A549 (cell line): ENCODE measurements at regions not wholly inside any gene's neighbourhood (a gene's known extent, or its start where the extent isn't known, plus 50 kb on each side); places are given as distances from the start of the nearest gene placed in this dataset.

Experiments used
- ATAC-seq, 2 experiments: fragments of 200-7000 bp in 1 of 2; fragments of >200 bp in 1 of 2; cut with Nextera tagmentation in 1 of 2; cut with Tn5 transposase in 1 of 2; 3 replicates each; pipeline versions ENCODE4 v1.8.0 to v1.9.1; 2018 to 2020; ENCODE audit warnings: mild to moderate bottlenecking in 1 of 2, moderate library complexity in 1 of 2
- CTCF ChIA-PET: fragments of 300-600 bp; sonication (Branson Sonifier 250); formaldehyde crosslinking; extraction: SDS; loops from one replicate; lab custom pipeline; 2021; ENCODE audit warnings: antibody characterized with exemption, inconsistent platforms; lab: Yijun Ruan, JAX
- POLR2A ChIA-PET: fragments of 350-600 bp; formaldehyde crosslinking; extraction: SDS; loops from one replicate; lab custom pipeline; 2021; ENCODE audit warnings: antibody characterized with exemption, inconsistent platforms; lab: Yijun Ruan, JAX
- DNase-seq, 2 experiments: peaks; one replicate each; pipeline versions ENCODE4 v3.0.0 to v3.0.0-alpha.2; 2011 to 2016; ENCODE audit warnings: low read depth in 1 of 2, low spot score in 1 of 2
- FAIRE-seq: peaks from 2 replicates; lab custom pipeline; 2011; peaks lifted over from hg19 to GRCh38; lab: Jason Lieb, UNC
- H3K27ac ChIP-seq, 2 experiments: fragments of >200 bp; sonication (Bioruptor Twin); formaldehyde crosslinking; 3 replicates each; pipeline ENCODE4 v1.5.1; 2016 to 2017
- H3K4me1 ChIP-seq: fragments of >200 bp; sonication (Bioruptor Twin); formaldehyde crosslinking; 3 replicates; pipeline ENCODE4 v1.6.1; 2016
- H3K4me2 ChIP-seq: fragments of >200 bp; sonication (Bioruptor Twin); formaldehyde crosslinking; 3 replicates; pipeline ENCODE4 v1.6.1; 2016
- H3K4me3 ChIP-seq: fragments of >200 bp; sonication (Bioruptor Twin); formaldehyde crosslinking; 3 replicates; pipeline ENCODE4 v1.5.1; 2016
- H3K9me3 ChIP-seq: fragments of >200 bp; sonication (Bioruptor Twin); formaldehyde crosslinking; 3 replicates; pipeline ENCODE4 v1.6.1; 2016
- CBX2 ChIP-seq: fragments of 200-600 bp; sonication (generic); IDR thresholded peaks from 2 replicates; pipeline ENCODE4 v1.6.1; 2016; ENCODE audit warnings: low read depth, mild to moderate bottlenecking, borderline replicate concordance
- CHD2 ChIP-seq: fragments of 150-350 bp; IDR thresholded peaks from 2 replicates; pipeline ENCODE4 v1.6.1; 2014; ENCODE audit warnings: low read length; ENCODE audit not compliant: partially characterized antibody
- FOSB ChIP-seq: fragments of 250-450 bp; sonication (Bioruptor Pico); IDR thresholded peaks from 2 replicates; pipeline ENCODE4 v1.5.0; 2020; ENCODE audit warnings: mild to moderate bottlenecking, moderate library complexity
- FOSL2 ChIP-seq, 2 experiments: fragments of 450-650 bp in 1 of 2; fragments of >200 bp in 1 of 2; sonication (Bioruptor Twin) in 1 of 2; formaldehyde crosslinking; IDR thresholded peaks; 2 replicates each; pipeline versions ENCODE4 v1.5.0 to v1.6.1; 2016 to 2020; ENCODE audit warnings: mild to moderate bottlenecking in 1 of 2, moderate library complexity in 1 of 2
- GATA3 ChIP-seq: IDR thresholded peaks from 2 replicates; pipeline ENCODE4 v1.6.1; 2012; ENCODE audit warnings: borderline replicate concordance
- HDAC2 ChIP-seq: fragments of 200-600 bp; sonication (generic); IDR thresholded peaks from 2 replicates; pipeline ENCODE4 v1.6.1; 2016
- HEYL ChIP-seq: fragments of 250-450 bp; sonication (Bioruptor Pico); IDR thresholded peaks from 2 replicates; pipeline ENCODE4 v1.8.0; 2021; ENCODE audit warnings: mild to moderate bottlenecking, moderate library complexity
- HOXA7 ChIP-seq: fragments of 250-450 bp; sonication (Bioruptor Pico); IDR thresholded peaks from 2 replicates; pipeline ENCODE4 v1.5.0; 2020; ENCODE audit warnings: mild to moderate bottlenecking, moderate library complexity
- HOXB13 ChIP-seq: fragments of 250-450 bp; sonication (Bioruptor Pico); IDR thresholded peaks from 2 replicates; pipeline ENCODE4 v1.5.0; 2020; ENCODE audit warnings: low read depth, mild to moderate bottlenecking, moderate library complexity
- HOXB5 ChIP-seq: fragments of 250-450 bp; sonication (Bioruptor Pico); IDR thresholded peaks from 2 replicates; pipeline ENCODE4 v1.5.0; 2020; ENCODE audit warnings: mild to moderate bottlenecking, moderate library complexity
- JUN ChIP-seq, 2 experiments: fragments of >200 bp; sonication (Bioruptor Twin); formaldehyde crosslinking; IDR thresholded peaks; 2 replicates in 1 of 2; 3 replicates in 1 of 2; pipeline ENCODE4 v1.6.1; 2016 to 2017
- KDM1A ChIP-seq: fragments of 200-600 bp; sonication (generic); IDR thresholded peaks from 2 replicates; pipeline ENCODE4 v1.6.1; 2016; ENCODE audit warnings: low read depth, mild to moderate bottlenecking
- KDM5A ChIP-seq: fragments of 200-600 bp; sonication (generic); IDR thresholded peaks from 2 replicates; pipeline ENCODE4 v1.6.1; 2016; ENCODE audit warnings: antibody characterized with exemption, mild to moderate bottlenecking
- MAZ ChIP-seq: fragments of 150-350 bp; IDR thresholded peaks from 2 replicates; pipeline ENCODE4 v1.6.1; 2014; ENCODE audit warnings: antibody characterized with exemption, low read depth, low read length, borderline replicate concordance
- NFE2L2 ChIP-seq: fragments of 150-350 bp; conservative IDR thresholded peaks from 2 replicates; pipeline ENCODE4 v1.6.1; 2014; ENCODE audit warnings: low read length
- POLR2AphosphoS2 ChIP-seq: conservative IDR thresholded peaks from 2 replicates; pipeline ENCODE4 v1.6.1; 2012; ENCODE audit warnings: low read length, improper control_type of control experiment, inconsistent platforms
- RARB ChIP-seq: fragments of 250-450 bp; sonication (Bioruptor Pico); IDR thresholded peaks from 2 replicates; pipeline ENCODE4 v1.8.0; 2021; ENCODE audit warnings: mild to moderate bottlenecking, moderate library complexity
- RCOR1 ChIP-seq: fragments of 150-350 bp; IDR thresholded peaks from 2 replicates; pipeline ENCODE4 v1.6.1; 2014; ENCODE audit warnings: antibody characterized with exemption, low read length, low read depth
- RFX5 ChIP-seq: fragments of 450-650 bp; IDR thresholded peaks from 2 replicates; pipeline ENCODE4 v1.7.1; 2014; ENCODE audit warnings: antibody characterized with exemption, mild to moderate bottlenecking, moderate library complexity
- SMC3 ChIP-seq: fragments of >200 bp; sonication (Bioruptor Twin); formaldehyde crosslinking; IDR thresholded peaks from 3 replicates; pipeline ENCODE4 v1.6.1; 2018; ENCODE audit warnings: inconsistent platforms
- TP53 ChIP-seq: fragments of 250-450 bp; sonication (Bioruptor Pico); IDR thresholded peaks from 2 replicates; pipeline ENCODE4 v1.5.0; 2021; ENCODE audit warnings: mild to moderate bottlenecking, moderate library complexity
- ZC3H11A ChIP-seq: fragments of 450-650 bp; IDR thresholded peaks from 2 replicates; pipeline ENCODE4 v1.6.1; 2014; ENCODE audit warnings: antibody characterized with exemption, mild to moderate bottlenecking
- WGBS: methylation state at CpG from one replicate; pipeline ENCODE4 v1.1.6; 2017; ENCODE audit errors: missing lambda C conversion rate; 5-methylcytosine and 5-hydroxymethylcytosine counted together
- TF ChIP-seq, protein P1 (sequence below): fragments of 250-450 bp; sonication (Bioruptor Pico); IDR thresholded peaks from 2 replicates; pipeline ENCODE4 v1.5.0; 2021; ENCODE audit warnings: mild to moderate bottlenecking, moderate library complexity, borderline replicate concordance
- TF ChIP-seq, protein P2 (sequence below): fragments of 450-650 bp; IDR thresholded peaks from 2 replicates; pipeline ENCODE4 v1.6.1; 2014; ENCODE audit warnings: antibody characterized with exemption
- TF ChIP-seq, protein P3 (sequence below): IDR thresholded peaks from 2 replicates; pipeline ENCODE4 v1.6.1; 2012
- TF ChIP-seq, protein P4 (sequence below): fragments of >200 bp; sonication (Bioruptor Twin); formaldehyde crosslinking; IDR thresholded peaks from 3 replicates; pipeline ENCODE4 v1.6.1; 2016
- TF ChIP-seq, protein P5 (sequence below): IDR thresholded peaks from 2 replicates; pipeline ENCODE4 v1.6.1; 2012
- TF ChIP-seq, protein P6 (sequence below): fragments of 250-450 bp; sonication (Bioruptor Pico); IDR thresholded peaks from 2 replicates; pipeline ENCODE4 v1.5.0; 2020; ENCODE audit warnings: low read depth, mild to moderate bottlenecking, moderate library complexity
- TF ChIP-seq, protein P7 (sequence below): fragments of 150-350 bp; IDR thresholded peaks from 2 replicates; pipeline ENCODE4 v1.6.1; 2014; ENCODE audit warnings: low read depth, mild to moderate bottlenecking, low read length
- TF ChIP-seq, protein P8 (sequence below): fragments of >200 bp; sonication (Bioruptor Twin); formaldehyde crosslinking; IDR thresholded peaks from 2 replicates; pipeline ENCODE4 v1.6.1; 2016

DNA sequence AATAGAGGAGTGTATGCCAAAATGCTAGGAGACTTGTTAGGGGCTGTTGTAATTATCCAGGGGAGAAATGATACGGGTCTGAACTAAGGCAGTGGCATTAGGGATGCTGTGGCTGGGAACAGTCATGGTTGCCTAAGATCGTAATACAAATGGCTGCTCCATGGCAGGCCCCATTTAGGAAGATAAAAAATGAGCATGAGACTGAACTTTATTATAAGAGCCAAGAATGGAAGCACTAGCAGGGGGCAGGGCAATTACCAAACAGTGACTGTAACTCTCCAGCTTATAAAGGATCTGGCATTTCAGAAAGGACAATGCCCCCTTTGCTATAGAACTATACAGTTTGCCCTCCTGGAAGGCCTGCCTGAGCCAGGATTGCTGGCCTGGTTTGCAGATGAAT is 503.3 kb upstream of the CDH5 start:
- WGBS = 2% methylated on average over 2 of the region's 2 CpGs
- ATAC-seq = no peak
- CTCF ChIA-PET = no interaction called here
- DNase-seq = no peak
- no peak for FAIRE-seq
- no peak overlapping the region for H3K4me2 ChIP-seq
- no peak overlapping the region for H3K27ac ChIP-seq
- H3K4me1 ChIP-seq = no peaks in the 10 kb centered on the region
- no peaks in the 10 kb centered on the region for H3K9me3 ChIP-seq
- POLR2A ChIA-PET = no interaction called here
- TF ChIP-seq CBX2 (no peak), POLR2AphosphoS2 (no peak), FOSL2 (IDR thresholded peaks at IDR 0.05) (no peak), FOSL2 (CRISPR knock-in tag; IDR thresholded peaks at IDR 0.05) (no peak), GATA3 (no peak), HOXA7 (no peak), RFX5 (no peak), HDAC2 (no peak), CHD2 (no peak), KDM5A (no peak), ZC3H11A (no peak), HEYL (CRISPR knock-in tag) (no peak), HOXB13 (no peak)
- TF ChIP-seq, protein P1, sequence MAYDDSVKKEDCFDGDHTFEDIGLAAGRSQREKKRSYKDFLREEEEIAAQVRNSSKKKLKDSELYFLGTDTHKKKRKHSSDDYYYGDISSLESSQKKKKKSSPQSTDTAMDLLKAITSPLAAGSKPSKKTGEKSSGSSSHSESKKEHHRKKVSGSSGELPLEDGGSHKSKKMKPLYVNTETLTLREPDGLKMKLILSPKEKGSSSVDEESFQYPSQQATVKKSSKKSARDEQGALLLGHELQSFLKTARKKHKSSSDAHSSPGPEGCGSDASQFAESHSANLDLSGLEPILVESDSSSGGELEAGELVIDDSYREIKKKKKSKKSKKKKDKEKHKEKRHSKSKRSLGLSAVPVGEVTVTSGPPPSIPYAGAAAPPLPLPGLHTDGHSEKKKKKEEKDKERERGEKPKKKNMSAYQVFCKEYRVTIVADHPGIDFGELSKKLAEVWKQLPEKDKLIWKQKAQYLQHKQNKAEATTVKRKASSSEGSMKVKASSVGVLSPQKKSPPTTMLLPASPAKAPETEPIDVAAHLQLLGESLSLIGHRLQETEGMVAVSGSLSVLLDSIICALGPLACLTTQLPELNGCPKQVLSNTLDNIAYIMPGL = no peak
- TF ChIP-seq, protein P2, sequence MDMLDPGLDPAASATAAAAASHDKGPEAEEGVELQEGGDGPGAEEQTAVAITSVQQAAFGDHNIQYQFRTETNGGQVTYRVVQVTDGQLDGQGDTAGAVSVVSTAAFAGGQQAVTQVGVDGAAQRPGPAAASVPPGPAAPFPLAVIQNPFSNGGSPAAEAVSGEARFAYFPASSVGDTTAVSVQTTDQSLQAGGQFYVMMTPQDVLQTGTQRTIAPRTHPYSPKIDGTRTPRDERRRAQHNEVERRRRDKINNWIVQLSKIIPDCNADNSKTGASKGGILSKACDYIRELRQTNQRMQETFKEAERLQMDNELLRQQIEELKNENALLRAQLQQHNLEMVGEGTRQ = no peak
- TF ChIP-seq, protein P3, sequence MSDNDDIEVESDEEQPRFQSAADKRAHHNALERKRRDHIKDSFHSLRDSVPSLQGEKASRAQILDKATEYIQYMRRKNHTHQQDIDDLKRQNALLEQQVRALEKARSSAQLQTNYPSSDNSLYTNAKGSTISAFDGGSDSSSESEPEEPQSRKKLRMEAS = no peak
- TF ChIP-seq, protein P4, sequence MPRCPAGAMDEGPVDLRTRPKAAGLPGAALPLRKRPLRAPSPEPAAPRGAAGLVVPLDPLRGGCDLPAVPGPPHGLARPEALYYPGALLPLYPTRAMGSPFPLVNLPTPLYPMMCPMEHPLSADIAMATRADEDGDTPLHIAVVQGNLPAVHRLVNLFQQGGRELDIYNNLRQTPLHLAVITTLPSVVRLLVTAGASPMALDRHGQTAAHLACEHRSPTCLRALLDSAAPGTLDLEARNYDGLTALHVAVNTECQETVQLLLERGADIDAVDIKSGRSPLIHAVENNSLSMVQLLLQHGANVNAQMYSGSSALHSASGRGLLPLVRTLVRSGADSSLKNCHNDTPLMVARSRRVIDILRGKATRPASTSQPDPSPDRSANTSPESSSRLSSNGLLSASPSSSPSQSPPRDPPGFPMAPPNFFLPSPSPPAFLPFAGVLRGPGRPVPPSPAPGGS = no peak
- no peak overlapping the region for H3K4me3 ChIP-seq

DNA sequence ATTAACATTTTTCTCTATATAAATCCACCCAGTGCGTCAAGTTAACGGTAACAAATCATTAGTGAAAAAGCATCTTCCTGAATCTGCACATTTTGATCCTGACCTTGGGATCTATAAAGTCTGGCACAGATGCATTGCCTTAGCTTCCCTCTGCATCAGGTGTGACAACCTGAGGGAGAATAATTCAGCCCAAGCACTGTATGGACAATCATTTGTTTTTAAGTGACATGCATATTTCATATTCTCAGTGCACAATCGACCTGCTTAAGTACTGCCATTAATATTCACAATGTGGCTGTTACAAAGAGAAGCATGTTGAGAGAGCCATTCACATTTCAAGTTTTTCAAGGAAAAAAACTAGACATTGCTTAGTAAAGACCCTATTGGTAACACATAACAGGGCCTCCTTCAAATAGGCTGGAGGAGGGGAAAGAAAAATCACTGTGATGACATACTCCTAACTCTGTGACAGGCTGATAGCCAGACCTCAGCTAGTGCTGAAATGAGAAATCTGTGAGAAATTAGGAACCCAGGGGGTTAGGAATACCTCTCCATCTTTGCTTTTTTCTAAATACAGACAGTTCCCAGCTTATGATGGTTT is 505.3 kb upstream of the CDH5 start:
- Histone ChIP-seq H3K4me1 (no peaks in the 10 kb centered on the region), H3K27ac (no peak overlapping the region), H3K4me3 (no peak overlapping the region), H3K4me2 (no peak overlapping the region), H3K9me3 (no peaks in the 10 kb centered on the region)
- TF ChIP-seq, protein P5, sequence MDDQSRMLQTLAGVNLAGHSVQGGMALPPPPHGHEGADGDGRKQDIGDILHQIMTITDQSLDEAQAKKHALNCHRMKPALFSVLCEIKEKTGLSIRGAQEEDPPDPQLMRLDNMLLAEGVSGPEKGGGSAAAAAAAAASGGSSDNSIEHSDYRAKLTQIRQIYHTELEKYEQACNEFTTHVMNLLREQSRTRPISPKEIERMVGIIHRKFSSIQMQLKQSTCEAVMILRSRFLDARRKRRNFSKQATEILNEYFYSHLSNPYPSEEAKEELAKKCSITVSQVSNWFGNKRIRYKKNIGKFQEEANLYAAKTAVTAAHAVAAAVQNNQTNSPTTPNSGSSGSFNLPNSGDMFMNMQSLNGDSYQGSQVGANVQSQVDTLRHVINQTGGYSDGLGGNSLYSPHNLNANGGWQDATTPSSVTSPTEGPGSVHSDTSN = no peak
- TF ChIP-seq SMC3 (no peak), KDM1A (no peak), MAZ (no peak), RARB (CRISPR knock-in tag) (no peak), TP53 (no peak), GATA3 (no peak), HOXB5 (CRISPR knock-in tag) (no peak), HOXB13 (no peak), KDM5A (no peak), NFE2L2 (no peak), CHD2 (no peak), HOXA7 (no peak), FOSB (no peak), JUN (IDR thresholded peaks at IDR 0.05) (no peak), RCOR1 (no peak)
- TF ChIP-seq, protein P6, sequence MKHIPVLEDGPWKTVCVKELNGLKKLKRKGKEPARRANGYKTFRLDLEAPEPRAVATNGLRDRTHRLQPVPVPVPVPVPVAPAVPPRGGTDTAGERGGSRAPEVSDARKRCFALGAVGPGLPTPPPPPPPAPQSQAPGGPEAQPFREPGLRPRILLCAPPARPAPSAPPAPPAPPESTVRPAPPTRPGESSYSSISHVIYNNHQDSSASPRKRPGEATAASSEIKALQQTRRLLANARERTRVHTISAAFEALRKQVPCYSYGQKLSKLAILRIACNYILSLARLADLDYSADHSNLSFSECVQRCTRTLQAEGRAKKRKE (CRISPR knock-in tag) = no peak
- TF ChIP-seq, protein P7, sequence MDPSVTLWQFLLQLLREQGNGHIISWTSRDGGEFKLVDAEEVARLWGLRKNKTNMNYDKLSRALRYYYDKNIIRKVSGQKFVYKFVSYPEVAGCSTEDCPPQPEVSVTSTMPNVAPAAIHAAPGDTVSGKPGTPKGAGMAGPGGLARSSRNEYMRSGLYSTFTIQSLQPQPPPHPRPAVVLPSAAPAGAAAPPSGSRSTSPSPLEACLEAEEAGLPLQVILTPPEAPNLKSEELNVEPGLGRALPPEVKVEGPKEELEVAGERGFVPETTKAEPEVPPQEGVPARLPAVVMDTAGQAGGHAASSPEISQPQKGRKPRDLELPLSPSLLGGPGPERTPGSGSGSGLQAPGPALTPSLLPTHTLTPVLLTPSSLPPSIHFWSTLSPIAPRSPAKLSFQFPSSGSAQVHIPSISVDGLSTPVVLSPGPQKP = no peak
- TF ChIP-seq, protein P8, sequence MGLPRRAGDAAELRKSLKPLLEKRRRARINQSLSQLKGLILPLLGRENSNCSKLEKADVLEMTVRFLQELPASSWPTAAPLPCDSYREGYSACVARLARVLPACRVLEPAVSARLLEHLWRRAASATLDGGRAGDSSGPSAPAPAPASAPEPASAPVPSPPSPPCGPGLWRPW = no peak
- ATAC-seq = no peak
- CTCF ChIA-PET = no interaction called here
- no peak for DNase-seq
- FAIRE-seq = no peak
- 37% methylated on average over 3 of the region's 3 CpGs for WGBS
- POLR2A ChIA-PET = no interaction called here
